ENCODE measurements at regions not wholly inside any gene's neighbourhood (a gene's known extent, or its start where the extent isn't known, plus 50 kb on each side); places are given as distances from the start of the nearest gene placed in this dataset.

- peak in 1 of 2 experiments; percentile 74 for DNase-seq (ENCODE audit: low read depth in 1 of 2, low spot score in 1 of 2)
- Histone ChIP-seq H3K27ac (replicated peaks) (peak overlapping the region; percentile 56), H3K27me3 (ENCODE audit: insufficient read depth, poor library complexity, severe bottlenecking) (no peaks in the 10 kb centered on the region), H3K4me3 (replicated peaks; ENCODE audit: insufficient read depth, low read length) (no peak overlapping the region)
- no peak for TF ChIP-seq GABPA (IDR thresholded peaks at IDR 0.05; ENCODE audit: low read depth)
- TF ChIP-seq SPI1 (IDR thresholded peaks at IDR 0.05; ENCODE audit: borderline replicate concordance, low read depth) = peak; percentile 28; the same call in 1 of the 2 replicates
Measured at GRCh38 chr2:207254591-207255464, 89.1 kb upstream of the KLF7 start.

GRCh38 chr2:207255565-207256470 is 90.1 kb upstream of the KLF7 start:
- H3K27me3 ChIP-seq (ENCODE audit: insufficient read depth, poor library complexity, severe bottlenecking) = no peaks in the 10 kb centered on the region
- H3K4me3 ChIP-seq (replicated peaks; ENCODE audit: insufficient read depth, low read length) = no peak overlapping the region
- TF ChIP-seq REST (IDR thresholded peaks at IDR 0.05; ENCODE audit: insufficient replicate concordance, low read depth) = no peak
- TF ChIP-seq GABPA (IDR thresholded peaks at IDR 0.05; ENCODE audit: low read depth) = no peak
- TF ChIP-seq POLR2AphosphoS5 (IDR thresholded peaks at IDR 0.05; ENCODE audit: low read depth) = no peak
- no peak for TF ChIP-seq SPI1 (IDR thresholded peaks at IDR 0.05; ENCODE audit: borderline replicate concordance, low read depth)
- no peak for TF ChIP-seq CTCF (IDR thresholded peaks at IDR 0.05; ENCODE audit: insufficient read depth, low read length)
- peak overlapping the region; percentile 56; the same call in 1 of the 2 replicates for H3K27ac ChIP-seq (replicated peaks)
- no peak for DNase-seq (ENCODE audit: low read depth in 1 of 2, low spot score in 1 of 2)

GRCh38 chr2:207256476-207257207 is 90.9 kb upstream of the KLF7 start:
- no peak for DNase-seq (ENCODE audit: low read depth in 1 of 2, low spot score in 1 of 2)
- H3K27ac ChIP-seq (replicated peaks) = no peak overlapping the region
- TF ChIP-seq REST (IDR thresholded peaks at IDR 0.05; ENCODE audit: insufficient replicate concordance, low read depth) (no peak), POLR2AphosphoS5 (IDR thresholded peaks at IDR 0.05; ENCODE audit: low read depth) (no peak), GABPA (IDR thresholded peaks at IDR 0.05; ENCODE audit: low read depth) (no peak), SPI1 (IDR thresholded peaks at IDR 0.05; ENCODE audit: borderline replicate concordance, low read depth) (no peak), CTCF (IDR thresholded peaks at IDR 0.05; ENCODE audit: insufficient read depth, low read length) (no peak)

More at GRCh38 chr2:207256476-207257207, 90.9 kb upstream of the KLF7 start:
- Histone ChIP-seq H3K4me3 (replicated peaks; ENCODE audit: insufficient read depth, low read length) (no peak overlapping the region), H3K27me3 (ENCODE audit: insufficient read depth, poor library complexity, severe bottlenecking) (no peaks in the 10 kb centered on the region)

Measured in HL-60 (cell line).